Stimulated activated effector memory CD8-positive, alpha-beta T cell treated with anti-CD3 and anti-CD28 coated beads, Interleukin-12 subunit alpha, Interleukin-12 subunit beta, amount 100 ng/mL, for 72 hours (primary cell): ENCODE measurements at regions not wholly inside any gene's neighbourhood (a gene's known extent, or its start where the extent isn't known, plus 50 kb on each side); places are given as distances from the start of the nearest gene placed in this dataset.

ENCODE experiments used
- ATAC-seq: fragments of 150-1000 bp; cut with Tn5 transposase; 2 replicates; pipeline ENCODE4 v1.10.0; 2021
- DNase-seq, 2 donors: peaks; one replicate each; pipeline ENCODE4 v3.0.0; 2021 to 2022; ENCODE audit warnings: low spot score in 2 of 2
- H3K27ac Mint-ChIP-seq: one replicate; pipeline ENCODE4 v1.8.0; 2022; ENCODE audit warnings: mild to moderate bottlenecking, mixed read lengths
- H3K36me3 Mint-ChIP-seq: one replicate; pipeline ENCODE4 v1.8.0; 2022; ENCODE audit warnings: mild to moderate bottlenecking, mixed read lengths
- H3K4me1 Mint-ChIP-seq: one replicate; pipeline ENCODE4 v1.8.0; 2022; ENCODE audit warnings: mixed read lengths
- H3K4me3 Mint-ChIP-seq: one replicate; pipeline ENCODE4 v1.8.0; 2022; ENCODE audit warnings: mild to moderate bottlenecking, mixed read lengths
- H3K9me3 Mint-ChIP-seq: one replicate; pipeline ENCODE4 v1.8.0; 2022; ENCODE audit warnings: mixed read lengths

DNA sequence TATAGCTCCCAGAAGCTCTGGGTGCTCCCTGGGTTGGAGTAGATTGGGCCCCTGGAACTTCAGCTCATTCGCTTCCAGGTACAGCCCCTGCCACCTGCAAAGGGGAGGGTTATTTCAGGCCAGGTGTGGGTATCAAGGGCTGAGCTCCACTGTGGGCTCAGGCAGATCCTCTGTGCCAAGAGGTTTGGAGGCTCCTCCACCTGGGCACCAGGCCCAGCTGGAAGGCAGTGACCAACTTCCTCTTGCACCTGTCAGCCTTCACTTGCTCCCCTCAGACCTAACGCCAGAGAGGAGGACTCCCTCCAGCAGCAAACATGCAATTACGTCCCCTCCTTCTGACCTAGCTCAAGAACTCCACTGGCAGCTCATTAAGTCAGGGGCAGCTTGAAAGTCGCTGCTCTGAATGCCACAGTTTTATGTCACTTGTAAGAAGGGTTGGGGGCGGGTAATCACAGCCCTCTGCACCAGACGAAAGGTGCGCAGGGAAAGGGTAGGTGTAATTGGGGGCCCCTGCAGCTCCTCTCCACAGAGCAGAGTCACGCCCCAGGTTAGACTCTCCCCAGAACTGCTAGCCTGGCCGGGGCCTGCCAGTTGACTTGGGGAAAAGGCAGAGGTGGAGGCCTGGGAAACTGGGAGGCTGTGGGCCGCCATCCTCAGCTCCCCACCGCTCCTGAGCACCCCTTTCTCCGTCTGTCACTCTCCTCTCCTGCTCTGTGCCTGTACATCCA lies 125.0 kb upstream of the TMPRSS2 start:
- Mint-ChIP-seq H3K4me1 (no peaks in the 10 kb centered on the region), H3K27ac (no peak overlapping the region), H3K4me3 (no peak overlapping the region), H3K9me3 (no peaks in the 10 kb centered on the region), H3K36me3 (no peaks in the 10 kb centered on the region)
- no peak for DNase-seq
- ATAC-seq = no peak

DNA sequence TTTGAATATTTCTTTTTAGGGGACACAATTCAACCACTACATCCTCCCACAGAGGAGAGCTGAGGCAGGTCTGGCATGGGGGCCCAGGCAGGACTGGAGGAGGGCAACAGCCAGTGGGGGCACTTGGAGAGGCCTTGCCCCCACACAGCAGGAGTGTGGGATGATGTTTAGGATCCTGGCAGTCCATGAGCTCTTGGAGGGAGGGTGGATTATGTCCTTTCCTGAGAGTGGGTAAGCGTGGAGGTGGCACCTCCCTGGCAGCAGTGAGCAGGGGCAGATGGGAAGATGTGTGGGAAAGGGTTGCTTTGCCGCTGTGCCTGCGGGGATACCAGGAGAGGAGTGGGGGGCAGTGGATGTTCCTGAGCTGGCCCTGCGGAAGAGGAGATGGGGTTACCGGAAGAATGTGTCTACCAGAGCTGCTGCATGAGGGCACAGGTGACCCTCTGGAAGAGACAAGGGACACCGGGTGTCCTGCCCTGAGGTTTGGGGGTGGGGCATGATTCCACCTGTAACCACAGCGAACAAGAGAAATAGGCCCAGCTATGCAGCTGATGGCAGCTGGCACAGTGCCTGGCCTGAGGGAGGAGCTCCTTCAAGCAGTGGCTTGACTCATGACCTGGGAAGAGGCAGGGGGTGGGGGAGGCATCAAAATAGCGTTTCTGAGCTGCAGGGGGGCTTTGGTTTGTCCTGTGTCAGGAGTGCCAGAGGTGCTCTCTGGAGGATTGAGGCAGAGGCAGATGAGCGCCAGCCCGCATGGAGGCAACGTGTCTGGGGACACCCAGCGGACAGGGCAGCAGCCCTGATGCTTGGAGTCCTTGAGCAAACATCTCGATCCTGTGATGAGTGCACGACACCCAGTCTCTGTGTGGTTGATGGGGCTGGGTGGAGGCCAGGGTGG lies 123.9 kb upstream of the TMPRSS2 start:
- H3K36me3 Mint-ChIP-seq = no peaks in the 10 kb centered on the region
- H3K4me1 Mint-ChIP-seq = no peaks in the 10 kb centered on the region
- DNase-seq (no peak), ATAC-seq (no peak)
- no peak overlapping the region for H3K27ac Mint-ChIP-seq
- H3K4me3 Mint-ChIP-seq = no peak overlapping the region
- H3K9me3 Mint-ChIP-seq = no peaks in the 10 kb centered on the region

DNA sequence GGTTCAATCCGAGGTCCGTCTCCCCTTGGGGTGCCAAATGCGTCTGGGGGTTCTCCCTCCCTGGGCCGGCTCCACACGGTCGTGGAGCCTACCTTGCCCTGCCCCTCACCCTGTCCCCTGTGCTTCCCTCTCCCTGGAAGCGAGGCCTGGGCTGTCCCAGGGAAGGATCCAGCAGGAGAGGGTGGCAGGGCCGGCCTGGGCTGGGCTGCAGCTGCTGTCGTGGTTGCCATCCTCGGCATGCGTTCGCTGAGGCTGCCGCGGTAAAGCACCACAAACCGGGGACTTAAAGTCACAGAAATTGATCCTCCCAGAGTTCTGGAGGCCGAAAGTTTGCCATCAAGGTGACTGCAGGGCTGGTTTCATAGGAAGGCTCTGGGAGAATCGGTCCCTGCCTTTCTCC lies 123.0 kb upstream of the TMPRSS2 start:
- H3K36me3 Mint-ChIP-seq = no peaks in the 10 kb centered on the region
- H3K4me3 Mint-ChIP-seq = no peak overlapping the region
- peaks cover under 1% of the 10 kb centered on the region for H3K4me1 Mint-ChIP-seq
- ATAC-seq = no peak
- H3K9me3 Mint-ChIP-seq = no peaks in the 10 kb centered on the region
- H3K27ac Mint-ChIP-seq = no peak overlapping the region
- no peak for DNase-seq

DNA sequence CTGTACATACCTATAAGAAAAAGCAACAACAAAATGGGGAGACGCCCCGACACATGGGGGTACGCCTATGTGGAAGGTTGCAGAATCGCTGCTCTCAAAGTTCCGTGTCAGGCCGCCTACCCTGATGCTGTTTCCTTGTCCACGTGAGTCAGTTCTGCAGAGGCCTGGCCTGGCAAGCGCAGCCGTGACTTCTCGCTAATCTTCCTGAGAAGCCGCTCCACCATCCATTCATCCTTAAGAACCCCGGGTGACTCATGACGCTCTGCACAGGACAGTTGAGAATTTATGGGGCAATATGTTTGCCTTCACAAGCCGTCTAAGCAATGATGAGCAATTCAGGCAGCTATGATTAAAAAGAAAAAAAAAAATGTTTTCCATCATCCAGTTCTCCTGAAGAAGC lies 122.3 kb upstream of the TMPRSS2 start:
- ATAC-seq = no peak
- Mint-ChIP-seq H3K27ac (no peak overlapping the region), H3K4me1 (peaks cover 7% of the 10 kb centered on the region), H3K4me3 (no peak overlapping the region), H3K9me3 (no peaks in the 10 kb centered on the region), H3K36me3 (no peaks in the 10 kb centered on the region)
- DNase-seq = no peak

DNA sequence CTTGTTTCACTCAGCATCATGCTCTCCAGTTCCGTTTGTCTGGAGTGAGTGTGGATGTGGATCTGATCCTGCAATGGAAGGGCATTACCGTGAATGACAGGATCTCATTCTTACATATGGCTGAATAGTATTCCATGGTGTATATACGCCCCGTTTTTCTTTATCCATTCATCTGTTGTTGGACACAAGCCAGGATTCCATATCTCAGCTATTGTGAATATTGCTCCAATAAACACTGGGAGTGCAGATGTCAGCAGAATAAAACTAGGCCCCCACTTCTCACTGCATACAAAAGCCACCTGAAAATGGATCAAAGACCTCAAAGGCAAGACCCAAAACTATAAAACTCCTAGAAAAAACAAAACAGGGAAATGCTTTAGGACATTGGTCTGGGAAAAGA lies 120.3 kb upstream of the TMPRSS2 start:
- DNase-seq (no peak), ATAC-seq (no peak)
- peaks cover 17% of the 10 kb centered on the region for H3K4me1 Mint-ChIP-seq
- no peaks in the 10 kb centered on the region for H3K36me3 Mint-ChIP-seq
- H3K9me3 Mint-ChIP-seq = no peaks in the 10 kb centered on the region
- no peak overlapping the region for H3K4me3 Mint-ChIP-seq
- H3K27ac Mint-ChIP-seq = no peak overlapping the region

DNA sequence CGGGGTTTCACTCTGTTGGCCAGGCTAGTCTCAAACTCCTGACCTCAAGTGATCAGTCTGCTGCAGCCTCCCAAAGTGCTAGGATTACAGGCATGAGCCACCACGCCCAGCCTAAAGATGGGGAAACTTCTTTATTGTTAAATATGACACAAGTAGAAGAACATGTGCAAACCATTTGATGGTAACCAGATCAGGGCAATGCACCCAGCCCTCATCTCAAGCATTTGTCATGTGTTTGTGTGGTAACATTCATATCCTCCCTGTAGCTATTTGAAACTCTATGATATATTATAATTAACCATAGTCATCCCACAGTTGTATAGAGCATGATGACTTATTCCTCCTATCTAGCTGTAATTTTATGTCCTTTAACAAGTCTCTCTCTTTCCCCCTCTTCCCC lies 119.5 kb upstream of the TMPRSS2 start:
- Mint-ChIP-seq H3K9me3 (no peaks in the 10 kb centered on the region), H3K4me1 (peaks cover 25% of the 10 kb centered on the region), H3K36me3 (peaks cover 5% of the 10 kb centered on the region), H3K27ac (no peak overlapping the region), H3K4me3 (no peak overlapping the region)
- ATAC-seq (peak; percentile 45), DNase-seq (no peak)

DNA sequence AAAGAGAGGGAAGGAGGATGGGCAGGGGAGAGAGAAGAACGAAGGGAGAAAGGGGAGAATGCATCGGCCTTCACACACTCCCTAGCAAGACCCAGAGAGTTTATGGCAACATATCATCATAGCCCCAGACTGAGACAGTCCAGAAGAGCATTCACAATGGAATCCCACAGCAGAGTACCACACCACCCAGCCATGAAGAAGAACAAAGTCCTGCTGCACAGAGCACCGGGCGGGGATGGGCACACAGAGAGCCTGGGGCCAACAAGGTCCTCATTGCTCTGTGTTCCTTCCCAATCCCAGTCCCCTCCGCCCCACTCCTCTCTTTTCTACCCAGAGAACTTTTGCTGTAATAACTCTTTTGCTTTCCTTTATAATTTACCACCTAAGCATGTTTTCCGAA lies 118.1 kb upstream of the TMPRSS2 start:
- Mint-ChIP-seq H3K36me3 (peaks cover 9% of the 10 kb centered on the region), H3K4me3 (no peak overlapping the region), H3K27ac (peak overlapping the region; percentile 44), H3K9me3 (no peaks in the 10 kb centered on the region), H3K4me1 (peaks cover 30% of the 10 kb centered on the region)
- ATAC-seq = no peak
- no peak for DNase-seq

DNA sequence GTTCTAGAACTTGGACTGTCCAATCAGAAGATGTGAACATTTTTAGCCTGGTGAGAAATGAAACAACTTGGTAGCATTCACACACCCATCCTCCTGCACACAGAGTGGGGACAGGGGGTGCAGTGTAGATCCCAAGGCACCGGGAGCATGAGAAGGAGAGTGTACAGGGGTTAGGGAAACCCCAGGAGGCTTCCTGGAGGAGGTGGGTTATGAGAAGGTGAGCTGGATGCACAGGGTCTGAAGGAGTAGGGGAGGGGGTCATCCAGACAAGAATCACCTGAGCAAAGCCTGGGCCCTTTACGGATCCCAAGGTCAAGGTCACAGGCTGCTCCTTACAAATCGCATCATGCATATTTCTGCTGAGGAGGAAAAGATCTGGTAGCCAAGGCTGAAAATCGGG lies 117.5 kb upstream of the TMPRSS2 start:
- no peak for ATAC-seq
- Mint-ChIP-seq H3K27ac (peak overlapping the region; percentile 44), H3K36me3 (peaks cover 9% of the 10 kb centered on the region), H3K4me3 (no peak overlapping the region), H3K9me3 (no peaks in the 10 kb centered on the region), H3K4me1 (peaks cover 30% of the 10 kb centered on the region)
- no peak for DNase-seq

DNA sequence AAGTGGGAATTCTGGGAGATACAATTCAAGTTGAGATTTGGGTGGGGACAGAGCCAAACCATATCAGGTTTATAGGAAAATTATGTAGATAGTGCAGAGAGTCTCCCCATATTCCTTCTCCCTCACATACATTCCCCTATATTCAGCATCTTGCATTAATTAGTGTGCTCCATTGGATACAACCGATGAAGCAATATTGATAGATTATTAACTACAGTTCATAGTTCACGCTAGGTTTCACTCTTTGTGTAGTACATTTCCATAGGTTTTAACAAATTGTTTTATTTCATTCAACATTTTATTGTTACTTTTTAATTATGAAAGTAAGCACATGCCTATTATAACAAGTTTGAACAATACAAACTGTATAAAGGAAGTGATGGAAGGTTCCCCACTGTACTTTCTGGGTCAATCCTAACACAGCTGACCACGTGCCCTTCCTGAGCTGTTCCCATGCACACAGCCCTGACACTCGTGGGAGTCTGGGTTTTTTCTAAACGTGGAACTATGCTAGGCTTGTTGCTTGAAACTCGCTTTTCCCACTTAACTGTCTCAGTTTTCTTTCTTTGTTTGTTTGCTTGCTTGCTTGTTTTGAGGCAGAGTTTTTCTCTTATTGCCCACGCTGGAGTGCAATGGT lies 116.8 kb upstream of the TMPRSS2 start:
- no peak for ATAC-seq
- no peaks in the 10 kb centered on the region for H3K9me3 Mint-ChIP-seq
- H3K4me3 Mint-ChIP-seq = no peak overlapping the region
- no peak overlapping the region for H3K27ac Mint-ChIP-seq
- H3K4me1 Mint-ChIP-seq = peaks cover 30% of the 10 kb centered on the region
- H3K36me3 Mint-ChIP-seq = peaks cover 9% of the 10 kb centered on the region
- DNase-seq = no peak

DNA sequence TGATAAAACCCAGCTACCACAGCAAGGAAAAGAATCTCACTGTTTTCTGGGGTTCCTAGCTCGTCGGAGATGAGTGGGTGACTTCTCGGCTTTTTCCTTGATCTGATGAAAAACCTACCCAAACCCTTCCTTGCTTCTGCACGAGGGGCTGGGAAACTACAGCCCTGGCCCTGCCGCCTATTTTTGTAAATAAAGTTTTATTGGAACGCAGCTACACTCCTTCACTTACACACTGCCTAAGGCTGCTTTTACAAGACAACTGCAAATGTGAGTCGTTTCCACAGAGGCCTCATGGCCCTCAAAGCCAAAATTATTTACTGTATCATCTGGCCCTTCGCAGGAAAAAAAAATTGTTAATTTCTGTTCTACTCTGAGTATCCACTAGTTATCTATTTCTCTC lies 116.0 kb upstream of the TMPRSS2 start:
- Mint-ChIP-seq H3K4me1 (peaks cover 34% of the 10 kb centered on the region), H3K4me3 (no peak overlapping the region), H3K9me3 (no peaks in the 10 kb centered on the region), H3K27ac (no peak overlapping the region), H3K36me3 (peaks cover 9% of the 10 kb centered on the region)
- DNase-seq = no peak
- no peak for ATAC-seq

DNA sequence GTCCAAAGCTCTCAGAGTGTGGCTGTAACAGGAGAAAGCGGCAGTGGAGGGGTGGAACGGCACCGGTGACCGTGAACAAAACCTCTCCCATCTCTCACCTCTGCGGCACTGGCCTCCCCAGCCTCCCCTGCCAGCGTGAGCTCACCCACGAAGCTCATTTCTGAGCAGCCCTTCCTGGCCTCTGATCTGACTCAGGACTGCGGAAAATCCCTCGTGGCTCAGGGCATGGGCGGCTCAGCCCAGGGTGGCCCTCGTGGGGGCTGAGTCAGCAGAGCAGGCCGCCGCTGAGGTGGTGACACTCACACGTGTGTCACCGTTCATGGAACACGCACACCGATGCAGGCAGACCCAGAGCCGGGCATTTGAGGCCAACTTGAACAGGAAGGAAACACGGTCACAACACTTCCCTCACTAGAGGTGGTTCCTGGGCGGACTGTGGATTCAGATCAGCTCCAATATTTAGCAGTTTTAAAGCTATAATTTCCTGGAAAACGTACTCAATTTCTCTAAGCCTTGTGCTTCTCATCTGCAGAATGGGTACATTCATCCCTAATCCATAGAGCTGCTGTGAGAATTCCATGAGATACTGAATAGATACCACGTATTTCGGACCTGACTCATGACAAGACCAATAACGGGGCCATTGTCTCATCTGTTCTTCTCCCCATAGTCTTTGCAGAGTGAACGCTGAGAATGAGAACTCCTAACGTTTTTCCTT lies 115.0 kb upstream of the TMPRSS2 start:
- no peaks in the 10 kb centered on the region for H3K9me3 Mint-ChIP-seq
- DNase-seq = peak in 1 of 2 donors; percentile 29
- H3K27ac Mint-ChIP-seq = peak overlapping the region; percentile 79
- peaks cover 34% of the 10 kb centered on the region for H3K4me1 Mint-ChIP-seq
- H3K4me3 Mint-ChIP-seq = peak overlapping the region; percentile 23
- peak; percentile 96 for ATAC-seq
- peaks cover 9% of the 10 kb centered on the region for H3K36me3 Mint-ChIP-seq

DNA sequence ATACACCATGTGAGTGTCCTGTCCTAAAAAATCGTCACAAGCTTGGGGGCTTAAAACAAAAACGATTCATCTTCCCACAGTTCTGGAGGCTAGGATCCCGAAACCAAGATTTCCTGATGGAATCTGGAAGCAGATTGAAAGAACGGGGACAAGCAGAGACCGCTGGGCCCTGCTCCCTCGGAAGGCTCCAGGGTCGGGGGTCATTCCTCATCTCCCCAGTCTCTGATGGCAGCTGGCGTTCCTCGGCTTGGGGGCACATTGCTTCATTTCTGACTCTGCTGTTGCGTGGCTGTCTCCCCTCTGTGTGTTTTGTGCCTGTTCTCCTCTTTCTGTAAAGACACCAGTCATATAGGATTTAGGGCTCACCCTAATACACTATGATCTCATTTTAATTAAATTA lies 114.2 kb upstream of the TMPRSS2 start:
- H3K4me1 Mint-ChIP-seq = peaks cover 34% of the 10 kb centered on the region
- DNase-seq (no peak), ATAC-seq (no peak)
- peak overlapping the region; percentile 79 for H3K27ac Mint-ChIP-seq
- no peak overlapping the region for H3K4me3 Mint-ChIP-seq
- H3K36me3 Mint-ChIP-seq = peaks cover 9% of the 10 kb centered on the region
- no peaks in the 10 kb centered on the region for H3K9me3 Mint-ChIP-seq

DNA sequence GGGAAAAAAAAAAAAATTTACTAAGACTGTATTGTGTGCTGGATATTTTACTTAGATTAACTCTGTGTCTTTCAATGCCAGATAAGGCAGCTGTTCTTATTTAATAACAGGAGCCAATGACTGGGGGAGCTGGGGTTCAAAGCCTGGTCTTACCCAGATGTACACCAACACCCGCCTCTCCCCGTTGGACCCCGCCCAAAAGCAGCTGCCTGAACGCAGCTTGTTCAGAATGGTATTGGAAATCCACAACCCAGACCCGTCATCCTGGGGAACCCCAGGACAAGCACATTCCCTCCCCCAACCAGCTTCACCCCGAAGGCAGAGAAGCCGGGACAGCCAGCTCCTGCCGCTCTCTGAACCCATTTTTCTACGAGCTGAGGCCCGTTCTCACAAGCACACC lies 113.6 kb upstream of the TMPRSS2 start:
- H3K4me1 Mint-ChIP-seq = peaks cover 34% of the 10 kb centered on the region
- ATAC-seq (no peak), DNase-seq (no peak)
- peaks cover 9% of the 10 kb centered on the region for H3K36me3 Mint-ChIP-seq
- H3K9me3 Mint-ChIP-seq = no peaks in the 10 kb centered on the region
- H3K4me3 Mint-ChIP-seq = no peak overlapping the region
- H3K27ac Mint-ChIP-seq = no peak overlapping the region

DNA sequence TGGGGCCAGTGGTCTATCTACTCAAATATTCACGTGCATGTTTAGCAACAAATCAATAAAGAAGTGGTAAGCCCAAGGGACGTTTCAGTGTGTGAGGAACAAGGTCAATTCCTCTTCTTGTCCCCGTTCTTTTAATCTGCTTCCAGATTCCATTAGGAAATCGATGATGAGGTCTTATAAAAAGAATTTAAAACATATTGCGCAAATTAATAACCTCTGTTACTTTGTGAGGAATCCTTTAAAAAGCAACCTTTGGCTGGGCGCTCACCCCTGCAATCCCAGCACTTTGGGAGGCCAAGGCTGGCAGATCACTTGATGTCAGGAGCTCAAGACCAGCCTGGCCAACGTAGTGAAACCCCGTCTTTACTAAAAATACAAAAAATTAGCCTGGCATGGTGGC lies 113.0 kb upstream of the TMPRSS2 start:
- Mint-ChIP-seq H3K4me3 (no peak overlapping the region), H3K27ac (no peak overlapping the region), H3K36me3 (peaks cover 9% of the 10 kb centered on the region), H3K4me1 (peaks cover 34% of the 10 kb centered on the region), H3K9me3 (no peaks in the 10 kb centered on the region)
- DNase-seq = no peak
- no peak for ATAC-seq

DNA sequence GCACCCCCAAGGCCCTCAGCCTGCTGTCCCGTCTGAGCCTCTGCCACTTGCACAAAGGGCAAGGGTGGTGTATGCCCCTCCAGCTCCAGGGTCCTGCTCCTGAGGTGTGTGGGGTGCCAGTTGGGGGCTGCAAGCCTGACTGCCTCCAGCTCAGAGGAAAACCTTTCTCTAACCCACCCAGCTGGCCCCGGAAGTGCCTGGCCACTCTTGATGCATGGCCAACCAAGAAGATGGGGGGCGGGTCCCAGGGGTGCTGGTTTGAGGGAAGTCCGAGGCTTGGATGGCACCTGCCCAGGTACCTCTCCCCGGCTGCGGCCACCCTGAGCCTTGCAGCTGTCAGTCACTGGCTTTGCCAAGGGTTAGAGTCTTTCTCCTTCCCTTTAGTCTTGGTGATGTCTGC lies 112.6 kb upstream of the TMPRSS2 start:
- no peak overlapping the region for H3K27ac Mint-ChIP-seq
- no peak overlapping the region for H3K4me3 Mint-ChIP-seq
- H3K9me3 Mint-ChIP-seq = no peaks in the 10 kb centered on the region
- ATAC-seq = no peak
- peaks cover 9% of the 10 kb centered on the region for H3K36me3 Mint-ChIP-seq
- peaks cover 29% of the 10 kb centered on the region for H3K4me1 Mint-ChIP-seq
- DNase-seq = no peak
